NCI-H526 treated with DMSO at 0.1 percent for 48 hours (cell line): ENCODE measurements at regions not wholly inside any gene's neighbourhood (a gene's known extent, or its start where the extent isn't known, plus 50 kb on each side); places are given as distances from the start of the nearest gene placed in this dataset.
"Not testable (repeated sequence)": the region's sequence is repeated elsewhere in the genome, so short reads cannot be mapped to it uniquely, and the experiment has no call there.

Experiments used
- DNase-seq: peaks from one replicate; lab custom pipeline; 2025; lab: John Stamatoyannopoulos, UW

DNA sequence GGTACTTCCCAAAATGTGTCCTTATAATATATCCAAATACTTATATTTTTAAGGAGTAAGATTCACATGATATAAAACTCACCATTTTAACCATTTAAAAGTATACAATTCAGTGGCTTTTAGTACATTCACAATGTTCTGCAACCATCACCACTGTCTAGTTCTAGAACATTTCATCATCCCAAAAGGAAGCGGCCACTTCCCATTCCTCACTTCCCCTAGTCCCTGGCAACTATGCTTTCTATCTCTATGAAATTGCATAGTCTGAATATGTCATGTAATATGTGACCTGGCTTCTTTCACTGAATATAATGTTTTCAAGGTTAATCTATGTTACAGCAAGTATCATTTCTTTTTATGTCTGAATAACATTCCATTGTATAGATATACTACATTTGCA, 615.1 kb upstream of the SGCD start:
- DNase-seq: no peak

GRCh38 chr5:155714435-155714834, 612.5 kb upstream of the SGCD start:
- not testable (repeated sequence) for DNase-seq

DNA sequence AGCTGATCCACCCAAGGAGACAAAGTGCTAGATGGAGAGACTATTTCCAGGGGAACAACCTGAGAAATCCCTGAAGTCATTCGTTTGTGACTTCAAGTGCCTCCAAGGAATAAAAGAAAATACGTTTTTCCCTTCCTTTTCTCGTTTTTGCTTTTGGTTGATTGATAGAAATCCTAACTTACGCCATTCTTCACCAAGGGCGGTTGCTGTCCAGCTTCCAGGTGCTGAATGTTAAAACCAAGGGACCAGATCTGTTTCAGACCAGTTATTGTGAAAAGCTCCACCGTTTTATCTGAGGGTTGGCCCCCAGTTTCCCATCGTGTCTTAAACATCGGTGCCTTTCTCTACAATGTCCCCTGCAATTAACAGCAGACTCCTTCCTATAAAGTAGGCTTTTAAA, 600.7 kb upstream of the SGCD start:
- DNase-seq: no peak

GRCh38 chr5:155727512-155728145, 599.3 kb upstream of the SGCD start:
- no peak for DNase-seq

GRCh38 chr5:155728146-155728856, 598.7 kb upstream of the SGCD start:
- DNase-seq: no peak

GRCh38 chr5:155728857-155729683, 597.9 kb upstream of the SGCD start:
- no peak for DNase-seq

DNA sequence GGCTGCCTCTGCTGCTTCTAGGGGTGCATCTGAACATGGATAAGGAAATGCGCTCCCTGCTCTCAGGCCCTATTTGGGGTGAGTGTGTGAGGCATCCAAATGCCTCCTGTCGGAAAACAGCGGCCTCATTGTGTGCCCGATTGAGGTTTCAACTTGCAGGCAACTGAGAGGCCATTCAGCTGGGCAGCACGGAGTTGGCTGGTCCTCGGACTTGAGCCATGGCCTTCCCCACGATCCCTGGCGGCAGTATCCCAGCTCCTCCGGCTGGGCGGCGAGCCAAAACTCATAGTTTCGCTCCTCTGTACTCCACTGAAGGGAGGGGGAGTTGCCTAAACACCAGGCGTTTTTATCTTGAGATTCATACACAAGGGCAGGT, 597.3 kb upstream of the SGCD start:
- DNase-seq: no peak

DNA sequence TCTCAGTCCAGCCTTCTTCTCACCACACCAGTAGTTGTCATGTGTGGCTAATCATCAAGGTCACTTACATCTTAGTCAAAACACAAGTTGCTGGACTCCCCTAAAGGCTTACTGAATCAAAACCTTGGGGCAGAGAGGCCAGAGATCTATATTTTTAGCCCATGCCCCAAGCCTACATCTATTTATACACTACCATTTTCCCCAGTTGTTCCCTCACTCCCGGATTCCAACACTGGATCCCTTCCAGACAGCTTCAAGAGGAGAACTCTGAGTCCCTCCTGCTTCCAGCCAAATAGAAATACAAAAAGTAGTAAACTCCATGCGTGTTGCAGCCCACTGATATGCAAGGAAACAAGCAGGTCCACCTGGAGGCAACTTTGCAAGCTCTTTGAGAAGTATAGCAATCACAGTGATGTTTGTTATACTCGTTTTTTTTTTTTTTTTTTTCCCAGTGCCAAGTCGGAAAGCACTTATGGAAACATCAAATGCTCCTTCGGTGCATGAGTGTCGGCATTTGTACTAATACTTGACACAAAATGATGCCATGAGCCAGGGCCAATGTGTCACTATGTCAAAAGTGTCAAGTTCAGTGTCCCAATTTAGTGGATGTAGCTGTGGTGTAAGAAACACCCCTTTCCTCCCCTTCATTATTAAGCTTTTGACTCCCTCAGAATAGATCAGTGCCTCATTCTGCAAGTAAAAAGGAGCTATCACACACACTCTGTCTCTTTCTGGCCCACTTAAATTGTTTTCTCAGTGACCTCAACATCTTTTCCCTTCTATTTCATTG, 594.2 kb upstream of the SGCD start:
- no peak for DNase-seq

- DNase-seq: no peak
Observed at GRCh38 chr5:155733935-155734334, 593.0 kb upstream of the SGCD start.

DNA sequence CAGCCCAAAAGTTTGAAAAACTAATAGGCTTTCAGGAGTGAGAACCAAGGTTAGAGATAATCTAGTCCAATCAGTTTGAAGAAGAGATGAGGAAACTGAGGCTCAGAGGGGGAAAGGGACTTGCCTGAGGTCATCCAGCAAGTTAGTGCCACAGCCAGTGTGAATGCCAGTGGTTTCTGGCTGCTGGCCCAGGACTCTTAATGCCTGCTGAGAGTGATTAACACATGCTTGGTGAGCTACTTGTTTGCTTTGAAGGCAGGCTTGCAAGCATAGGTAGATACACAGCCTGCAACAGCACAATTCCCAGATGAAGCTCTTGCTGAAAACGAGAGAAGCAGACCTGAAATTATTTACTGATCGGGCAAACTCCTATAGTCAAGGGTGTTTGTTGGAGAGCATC, 591.6 kb upstream of the SGCD start:
- no peak for DNase-seq

- DNase-seq: no peak
Observed at GRCh38 chr5:155738616-155739015, 588.3 kb upstream of the SGCD start.

DNA sequence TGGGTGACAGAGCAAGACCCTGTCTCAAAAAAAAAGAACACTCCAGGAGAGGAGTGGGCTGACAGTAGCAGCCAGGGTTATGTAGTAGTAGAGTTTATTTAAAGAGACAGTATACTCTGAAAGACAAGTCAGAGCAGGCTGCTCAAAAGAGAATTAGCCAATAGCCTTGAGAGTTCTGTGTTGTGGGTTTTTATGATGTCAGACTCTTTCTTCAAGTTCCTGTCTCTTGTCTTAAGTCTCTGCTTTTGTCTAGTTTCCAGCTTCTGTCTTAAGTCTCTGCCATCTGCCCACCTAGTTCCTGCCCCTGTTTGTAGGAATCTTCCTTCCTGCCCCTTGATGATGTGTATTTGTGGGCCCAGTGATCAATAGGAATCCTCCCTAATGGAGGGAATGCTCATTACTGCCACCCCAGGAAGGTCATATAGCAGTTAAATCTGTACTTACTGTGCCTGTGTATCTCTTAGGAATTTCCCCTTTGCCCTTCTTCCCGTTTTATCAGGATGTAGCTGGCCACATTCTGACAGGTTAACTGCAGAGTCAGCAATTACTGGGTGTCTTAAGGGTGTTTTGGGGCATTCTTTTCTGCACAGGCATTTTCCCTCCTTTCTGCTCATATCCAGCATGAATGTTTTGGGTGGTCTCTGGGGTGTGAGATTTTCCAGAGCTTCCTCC, 580.5 kb upstream of the SGCD start:
- DNase-seq: no peak

DNA sequence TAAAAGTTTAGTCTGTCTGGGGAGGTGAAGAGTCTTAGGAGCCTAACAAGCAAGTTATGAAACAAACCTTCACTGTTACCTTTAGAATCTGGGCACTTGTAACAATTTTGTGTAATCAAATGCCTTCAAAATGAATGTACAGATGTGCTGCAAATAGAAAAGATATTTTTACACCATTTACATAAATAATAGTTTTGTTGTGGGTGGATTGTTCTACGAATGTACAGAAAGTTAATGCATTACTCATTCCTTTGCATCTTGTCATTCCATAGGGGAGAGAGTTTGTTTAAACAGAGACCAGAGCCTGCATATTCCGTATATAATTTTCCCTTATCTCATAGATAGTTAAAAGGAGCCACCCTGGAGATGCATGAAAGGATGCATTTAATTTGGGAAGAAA, 576.9 kb upstream of the SGCD start:
- no peak for DNase-seq

GRCh38 chr5:155750571-155750970, 576.4 kb upstream of the SGCD start:
- no peak for DNase-seq

DNA sequence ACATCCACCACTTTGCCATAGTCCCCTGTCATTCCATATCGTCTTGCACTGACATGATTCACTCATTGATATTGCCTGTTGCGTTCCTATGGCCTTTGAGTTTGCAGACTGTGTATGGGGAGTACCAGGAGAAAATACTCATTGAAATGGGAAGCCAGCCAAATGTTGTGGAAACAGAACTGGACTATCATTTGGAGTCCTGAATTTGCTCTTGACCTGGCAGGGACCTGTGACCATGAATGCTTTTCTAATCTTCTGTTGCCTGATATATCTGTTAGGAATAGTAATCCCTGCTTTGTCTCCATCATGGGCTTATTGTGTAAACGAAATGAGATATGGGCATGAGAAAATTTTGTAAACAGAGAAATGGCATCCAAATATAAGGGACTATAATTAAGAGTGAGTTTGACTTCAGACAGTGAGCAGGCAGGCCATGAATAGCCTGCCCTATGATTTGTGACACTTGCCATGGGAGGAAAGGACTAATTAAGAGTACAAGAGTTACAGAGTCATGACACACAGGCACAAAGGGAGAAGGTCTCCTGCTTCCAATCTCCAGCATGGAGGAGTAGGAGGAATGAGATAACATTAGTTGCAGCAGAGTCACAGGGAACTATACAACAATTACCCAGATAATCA, 572.9 kb upstream of the SGCD start:
- DNase-seq: no peak

DNA sequence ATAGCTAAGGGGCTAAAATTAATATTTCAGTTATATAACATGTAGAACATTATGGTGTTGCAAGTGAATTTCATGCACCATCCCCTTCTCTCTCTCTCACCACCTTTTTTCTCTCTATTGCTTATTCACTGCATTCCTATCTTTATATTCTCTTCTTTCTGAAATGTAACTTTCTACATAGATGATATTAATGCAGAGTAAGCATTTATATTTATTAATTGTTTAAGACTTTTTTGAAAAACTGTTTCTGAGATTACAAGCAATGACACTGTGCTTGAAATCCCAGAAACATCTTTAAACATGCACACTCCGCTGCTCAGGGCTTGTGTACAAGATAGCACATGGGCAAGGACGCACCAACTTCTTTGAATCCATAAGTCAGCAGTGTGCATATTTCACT, 567.7 kb upstream of the SGCD start:
- DNase-seq: no peak

GRCh38 chr5:155759984-155760383, 567.0 kb upstream of the SGCD start:
- no peak for DNase-seq

GRCh38 chr5:155761502-155761901, 565.5 kb upstream of the SGCD start:
- DNase-seq: no peak

GRCh38 chr5:155765715-155766114, 561.2 kb upstream of the SGCD start:
- DNase-seq: no peak

- no peak for DNase-seq
Observed at GRCh38 chr5:155767470-155767869, 559.5 kb upstream of the SGCD start.

- DNase-seq: no peak
Observed at GRCh38 chr5:155768332-155768731, 558.6 kb upstream of the SGCD start.
